ENCODE measurements at regions not wholly inside any gene's neighbourhood (a gene's known extent, or its start where the extent isn't known, plus 50 kb on each side); places are given as distances from the start of the nearest gene placed in this dataset.
A peak's percentile ranks its signal among the peaks of the same experiment; 100 is the strongest.

- DNase-seq: no peak
These were observed 189.7 kb downstream of the BRD1 start for GRCh38 chr22:49638001-49638400.

- DNase-seq: no peak
These were observed 190.4 kb downstream of the BRD1 start for GRCh38 chr22:49637255-49637760.

DNA sequence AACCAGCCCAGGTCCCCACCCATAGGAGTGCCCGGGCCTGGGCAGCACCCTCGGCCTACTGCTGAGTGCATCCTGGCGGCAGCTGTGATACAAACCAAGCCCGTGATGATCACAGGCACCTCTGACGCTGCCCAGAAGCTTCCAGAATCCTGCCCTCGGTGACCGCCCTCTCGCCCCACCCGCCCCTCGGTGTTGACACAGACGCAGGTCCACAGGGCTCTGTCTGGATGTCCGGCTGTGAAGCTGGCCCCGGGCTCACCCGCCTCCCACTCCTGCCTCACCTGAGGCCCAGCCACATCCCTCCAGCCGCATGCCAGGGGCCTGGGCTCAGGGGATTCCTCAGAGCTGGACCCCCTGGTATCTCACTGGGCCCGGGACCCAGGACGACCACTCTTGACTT, 191.0 kb downstream of the BRD1 start:
- no peak for DNase-seq

- no peak for DNase-seq
These were observed 191.5 kb downstream of the BRD1 start for GRCh38 chr22:49636214-49636613.

DNA sequence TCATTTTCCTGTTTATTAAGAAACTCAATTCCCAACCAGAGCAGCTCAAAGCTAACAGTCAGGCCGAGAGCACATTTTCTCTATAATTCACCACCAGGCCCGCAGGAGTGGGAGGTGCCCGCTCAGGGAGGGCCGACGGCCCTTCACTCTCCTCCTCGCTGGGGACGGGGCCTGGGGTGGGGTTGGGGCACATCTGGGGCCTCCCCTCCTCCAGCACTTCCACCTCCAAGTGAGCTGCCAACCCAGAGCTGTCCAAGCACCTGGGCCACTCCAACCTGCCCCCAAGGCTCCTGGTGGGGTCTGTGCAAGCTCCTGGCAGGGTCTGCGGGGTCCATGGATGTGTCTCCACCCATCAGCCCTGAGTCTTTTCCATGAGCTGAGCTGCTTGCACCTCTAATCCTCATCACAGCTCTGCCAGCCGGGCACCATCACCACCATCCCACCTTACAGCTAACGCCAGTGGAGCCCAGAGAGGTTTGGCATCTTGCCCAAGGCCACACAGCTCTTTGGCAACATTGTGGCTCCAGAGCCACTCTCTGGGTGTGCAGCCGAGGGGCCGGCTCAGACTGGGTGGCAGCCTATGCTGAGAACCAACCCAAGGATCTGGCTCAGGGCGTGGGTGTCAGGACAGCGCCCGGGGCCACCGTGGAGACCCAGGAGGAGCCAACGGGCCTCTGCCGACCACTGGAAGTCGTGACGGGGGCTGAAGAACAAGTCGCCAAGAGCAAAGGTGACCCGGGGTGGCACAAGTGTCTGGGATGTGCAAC, 193.5 kb downstream of the BRD1 start:
- no peak for DNase-seq

GRCh38 chr22:49633010-49633324, 194.7 kb downstream of the BRD1 start:
- no peak for DNase-seq

DNA sequence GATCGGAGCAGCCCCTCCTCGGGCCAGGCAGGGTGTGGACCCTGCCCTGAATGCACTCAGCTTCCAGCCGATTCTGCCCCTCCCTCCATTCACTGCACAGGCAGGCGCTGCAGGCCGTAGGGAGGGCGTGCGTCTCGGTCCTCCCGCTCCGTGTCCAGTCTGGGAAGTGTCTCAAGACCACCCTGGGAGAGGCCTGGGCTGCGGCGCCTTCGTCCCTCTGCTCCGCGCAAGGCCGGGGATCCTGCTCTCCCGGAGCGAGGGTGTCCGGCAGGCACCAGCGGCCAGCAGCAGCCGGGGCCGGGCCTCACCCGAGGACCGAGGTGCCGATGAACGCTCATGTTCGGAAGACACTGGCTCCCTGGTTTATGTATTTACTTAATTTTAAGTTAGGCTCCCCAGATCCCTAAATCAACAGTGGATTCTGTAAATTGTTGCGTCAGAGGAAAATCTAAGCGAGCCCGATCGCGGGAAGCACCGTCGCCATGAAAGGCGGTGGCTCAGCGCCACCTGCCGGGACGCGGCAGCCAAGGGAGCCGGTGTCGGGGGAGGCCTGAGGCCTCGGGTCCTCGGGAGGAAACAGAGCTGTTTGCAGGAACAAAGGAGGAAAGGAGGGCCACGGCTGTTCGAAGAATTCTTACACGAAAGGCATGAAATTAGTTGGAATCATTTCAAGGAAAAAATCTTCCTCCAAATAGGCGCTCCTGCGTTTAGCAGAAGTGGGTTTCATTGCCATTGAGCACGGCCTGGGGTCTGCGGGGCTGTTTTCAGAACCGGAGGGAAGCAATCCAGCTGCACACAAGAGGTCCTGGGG, 195.3 kb downstream of the BRD1 start:
- DNase-seq: peak; percentile 59

DNA sequence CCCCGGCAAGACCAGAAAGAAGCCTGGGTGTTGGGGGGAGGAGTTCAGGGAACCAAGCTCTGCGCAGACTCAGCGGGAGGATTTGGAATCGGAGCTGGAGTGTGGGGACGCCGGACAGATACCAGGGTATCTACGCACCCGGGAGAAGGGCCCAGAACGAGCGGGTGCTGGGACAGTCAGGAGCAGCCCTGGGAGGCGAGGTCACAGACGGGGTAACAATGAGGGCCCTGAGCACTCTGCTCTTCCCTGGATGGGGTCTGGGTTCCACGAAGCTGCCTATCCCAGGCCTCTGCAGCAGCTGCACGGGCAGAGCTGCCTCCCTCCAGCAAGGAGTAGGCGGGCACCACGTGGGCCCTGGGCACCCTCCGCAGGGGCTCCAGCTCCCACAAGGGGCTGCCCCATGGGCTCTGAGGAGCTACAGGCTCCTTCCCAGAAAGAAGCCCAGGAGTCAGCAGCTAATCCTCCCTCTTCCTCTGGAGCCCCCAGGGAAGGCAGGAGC, 197.2 kb downstream of the BRD1 start:
- DNase-seq: no peak

DNA sequence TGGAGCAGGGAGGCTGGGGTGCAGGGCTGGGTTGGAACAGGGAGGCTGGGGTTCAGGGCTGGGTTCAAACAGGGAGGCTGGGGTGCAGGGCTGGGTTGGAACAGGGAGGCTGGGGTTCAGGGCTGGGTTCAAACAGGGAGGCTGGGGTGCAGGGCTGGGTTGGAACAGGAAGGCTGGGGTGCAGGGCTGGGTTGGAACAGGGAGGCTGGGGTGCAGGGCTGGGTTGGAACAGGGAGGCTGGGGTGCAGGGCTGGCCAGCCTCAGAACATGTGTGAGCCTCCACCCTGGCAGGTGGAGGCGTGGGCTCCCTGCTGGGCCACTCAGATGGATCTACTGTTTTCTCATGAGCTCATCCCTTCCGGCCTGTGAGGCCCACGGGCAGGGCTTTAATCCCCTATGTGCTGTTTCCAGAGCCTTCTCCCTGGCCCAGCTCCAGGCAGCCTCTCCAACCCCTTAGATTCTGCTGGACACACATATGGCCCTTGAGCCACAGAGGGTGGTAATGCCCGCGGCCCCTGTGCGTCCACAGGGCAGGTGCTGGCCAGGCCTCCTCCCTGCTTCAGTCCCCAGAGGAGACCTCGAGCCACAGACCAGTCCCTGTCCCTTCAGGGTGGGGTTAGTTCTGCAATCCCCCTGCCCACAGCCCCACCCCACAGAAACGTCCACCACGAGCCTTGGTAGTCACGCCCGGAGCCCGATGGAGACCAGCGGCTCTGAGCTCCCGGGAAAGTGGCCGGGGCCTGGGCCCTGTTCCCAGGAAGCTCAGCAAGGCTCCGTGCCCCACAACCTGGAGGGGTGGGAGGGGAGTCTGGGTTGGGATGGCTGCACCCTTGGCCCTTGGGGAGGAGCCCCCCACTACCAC, 197.9 kb downstream of the BRD1 start:
- DNase-seq: no peak

GRCh38 chr22:49629261-49629570, 198.5 kb downstream of the BRD1 start:
- DNase-seq: no peak

GRCh38 chr22:49628391-49629260, 199.0 kb downstream of the BRD1 start:
- no peak for DNase-seq

DNA sequence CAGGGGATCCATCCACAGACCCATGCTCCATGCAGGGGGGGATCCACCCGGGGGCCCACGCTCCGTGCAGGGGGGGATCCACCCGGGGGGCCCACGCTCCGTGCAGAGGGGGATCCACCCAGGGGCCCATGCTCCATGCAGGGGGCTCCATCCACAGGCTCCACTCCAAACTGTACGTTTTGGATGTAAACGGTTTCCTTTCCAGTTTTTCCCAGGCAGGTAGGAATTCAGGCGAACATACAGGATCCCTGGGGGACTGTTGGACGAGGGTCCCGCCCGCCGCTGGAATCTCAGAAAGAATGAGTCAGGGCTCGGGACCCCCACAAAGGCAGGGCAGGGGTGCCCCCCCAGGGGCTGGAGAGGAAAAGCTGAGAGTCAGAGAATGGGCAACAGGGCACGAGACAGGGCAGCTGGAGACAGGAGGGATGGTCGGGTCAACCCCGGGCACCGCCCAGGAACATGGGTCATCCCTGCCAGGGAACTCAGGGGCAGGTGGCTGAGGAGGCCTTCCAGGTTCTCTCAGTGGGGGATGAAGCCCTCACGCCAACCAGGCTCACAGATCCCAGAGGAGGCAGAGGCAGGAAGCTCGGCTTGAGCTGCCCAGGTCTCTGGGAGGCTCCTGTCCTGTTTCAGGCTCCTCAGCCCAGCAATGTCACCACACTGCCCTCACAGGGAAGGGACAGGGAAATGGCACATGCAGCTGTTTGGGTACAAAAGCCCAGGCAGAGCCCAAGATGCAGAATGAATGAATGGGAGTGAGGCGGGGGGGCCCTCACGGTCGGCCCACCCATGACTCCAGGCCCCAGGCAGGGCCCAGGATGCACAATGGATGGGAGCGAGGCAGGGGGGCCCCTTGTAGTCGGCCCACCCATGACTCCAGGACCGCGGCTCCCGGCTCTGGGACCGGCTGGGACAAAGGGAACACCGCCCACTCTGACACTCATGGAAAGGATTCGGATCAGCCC, 200.2 kb downstream of the BRD1 start:
- no peak for DNase-seq

DNA sequence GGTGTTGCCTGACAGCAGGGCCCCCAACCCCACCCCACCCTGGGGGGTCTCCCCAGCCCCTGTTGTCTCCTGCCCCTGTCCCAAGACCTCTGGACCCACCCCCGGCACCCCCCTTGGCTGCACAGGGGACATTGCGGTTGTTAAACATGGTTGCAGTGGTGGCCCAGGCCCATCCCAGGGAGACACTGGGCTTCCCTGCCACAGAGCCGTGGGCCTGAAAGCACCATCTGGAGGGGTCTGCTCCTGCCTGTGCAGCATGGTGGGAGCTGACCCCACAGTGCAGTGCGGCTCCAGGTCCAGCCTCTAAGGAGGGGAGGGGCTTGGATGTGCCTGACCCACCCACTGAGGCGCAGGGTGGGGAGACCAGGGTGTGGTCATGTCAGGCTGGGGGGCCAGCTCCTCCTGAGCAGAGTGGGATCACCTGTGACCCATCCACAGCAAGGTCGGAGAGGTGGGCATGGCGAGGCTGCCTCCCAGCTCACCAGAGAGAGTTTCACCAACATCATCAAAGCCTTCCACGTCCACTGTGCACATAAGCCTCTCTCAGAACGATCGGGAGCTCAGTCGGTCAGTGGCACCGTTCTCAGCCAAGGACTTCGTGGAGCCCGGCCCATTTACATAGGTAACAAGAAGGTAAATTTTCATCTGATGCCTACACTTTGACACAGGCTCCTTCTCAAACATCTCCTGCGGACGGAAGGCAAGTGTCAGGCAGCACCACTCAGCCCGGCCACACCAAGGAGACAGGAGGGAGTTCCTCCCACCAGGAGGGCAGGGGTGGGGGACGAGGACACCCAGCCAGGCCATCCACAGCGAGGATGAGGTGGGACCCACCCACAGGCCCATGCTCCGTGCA, 201.1 kb downstream of the BRD1 start:
- DNase-seq: no peak

GRCh38 chr22:49624421-49625177, 203.1 kb downstream of the BRD1 start:
- DNase-seq: no peak

DNA sequence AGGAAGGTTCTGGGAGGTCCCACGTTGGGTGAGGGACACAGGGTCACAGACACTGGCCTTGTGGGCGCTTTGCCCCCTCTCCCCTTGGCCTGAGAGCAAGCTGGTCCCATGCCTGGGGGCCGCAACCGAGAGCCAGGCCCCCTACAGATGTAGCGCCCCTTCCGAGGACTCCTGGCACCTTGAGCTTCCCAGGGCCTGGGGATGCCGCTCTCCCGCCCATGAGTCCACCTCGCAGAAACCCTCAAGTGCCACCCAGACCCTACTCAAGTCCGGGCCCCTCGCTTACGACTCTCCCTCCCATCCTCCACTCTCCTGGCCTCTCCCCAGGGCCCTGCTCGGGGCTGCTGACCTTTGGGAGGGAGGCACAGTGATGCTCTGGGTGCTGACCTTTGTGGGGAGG, 204.0 kb downstream of the BRD1 start:
- no peak for DNase-seq

DNA sequence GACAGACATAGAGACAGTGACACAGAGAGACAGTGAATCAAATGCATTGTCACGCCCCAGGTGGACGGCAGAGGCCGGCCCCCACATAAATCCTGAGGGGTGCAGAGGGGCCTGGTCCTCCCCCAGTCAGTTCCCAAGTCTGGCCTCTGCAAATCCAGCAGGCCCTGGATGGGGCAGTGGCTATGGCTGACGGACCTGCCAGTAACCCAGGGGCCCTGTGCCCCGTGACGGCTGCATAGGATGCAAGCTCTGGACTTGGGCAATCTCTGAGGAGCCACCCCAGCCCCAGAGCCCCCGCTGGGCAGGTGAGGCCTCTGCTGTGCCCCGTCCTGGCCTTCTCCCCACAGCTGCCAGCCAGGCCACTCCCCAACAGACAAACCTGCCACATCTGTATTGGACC, 204.5 kb downstream of the BRD1 start:
- DNase-seq: no peak

GRCh38 chr22:49622241-49623105, 205.2 kb downstream of the BRD1 start:
- DNase-seq: no peak

- no peak for DNase-seq
These were observed 206.0 kb downstream of the BRD1 start for GRCh38 chr22:49621601-49622210.
